Ovary (tissue), 3 donors: ENCODE measurements at regions not wholly inside any gene's neighbourhood (a gene's known extent, or its start where the extent isn't known, plus 50 kb on each side); places are given as distances from the start of the nearest gene placed in this dataset.

Experiments used
- CTCF ChIP-seq, 3 donors: fragments of 450-650 bp in 2 of 3; fragments of 200-600 bp in 1 of 3; IDR thresholded peaks; one replicate each; pipeline versions ENCODE4 v1.5.1 to v1.8.0; 2016 to 2022; ENCODE audit warnings: antibody characterized with exemption in 3 of 3, mild to moderate bottlenecking in 1 of 3
- EP300 ChIP-seq: sonication (generic); formaldehyde crosslinking; IDR thresholded peaks from one replicate; pipeline ENCODE4 v1.6.1; 2017; ENCODE audit warnings: antibody characterized with exemption
- donor health status: DM: no; HTN: no; CAD: no.

GRCh38 chr18:65415098-65415497 is 335.7 kb upstream of the CDH7 start:
- TF ChIP-seq CTCF (IDR thresholded peaks at IDR 0.05) (no peak), EP300 (no peak)
